ENCODE measurements at regions not wholly inside any gene's neighbourhood (a gene's known extent, or its start where the extent isn't known, plus 50 kb on each side); places are given as distances from the start of the nearest gene placed in this dataset.

DNA sequence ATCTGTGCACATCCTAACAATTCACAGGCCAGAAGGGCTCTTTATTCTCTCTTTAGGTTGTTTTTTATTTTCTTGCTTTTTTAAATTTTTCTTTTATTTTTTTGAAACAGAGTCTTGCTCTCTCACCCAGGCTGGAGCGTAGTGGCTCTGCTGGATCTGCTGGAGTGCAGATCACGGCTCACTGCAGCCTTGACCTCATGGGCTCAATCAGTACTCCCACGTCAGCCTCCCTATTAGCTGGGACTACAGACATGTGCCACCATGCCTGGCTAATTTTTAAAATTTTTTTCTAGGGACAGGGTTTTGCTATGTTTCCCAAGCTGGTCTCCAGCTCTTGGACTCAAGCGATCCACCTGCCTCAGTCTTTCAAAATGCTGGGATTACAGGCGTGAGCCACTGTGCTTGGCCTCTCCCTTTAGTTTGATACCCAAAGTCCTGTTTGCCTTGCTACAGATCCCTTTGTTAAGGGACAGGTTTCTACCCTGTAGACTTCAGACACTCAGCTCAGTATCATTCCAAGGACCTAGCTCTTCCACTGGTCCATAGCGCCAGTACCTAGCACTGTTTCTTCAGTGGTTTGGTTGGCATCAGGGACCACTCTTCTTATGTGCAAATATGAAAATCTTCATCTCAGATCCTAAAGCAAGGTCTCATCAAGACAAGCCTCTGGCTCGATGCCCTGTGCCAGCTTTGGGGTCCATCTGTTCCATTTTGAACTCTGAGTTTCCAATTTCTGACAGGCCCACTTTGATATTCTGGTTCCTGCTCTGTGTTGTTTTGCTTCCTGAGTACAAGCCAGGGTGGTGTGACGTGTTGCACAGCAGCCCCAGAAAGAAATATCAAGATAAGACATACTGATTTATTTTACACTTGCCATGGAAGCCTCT is 211.7 kb downstream of the FAT3 start:
- H3K27me3 ChIP-seq (replicated peaks), result no peaks in the 10 kb centered on the region
- H3K36me3 ChIP-seq (replicated peaks), result no peaks in the 10 kb centered on the region
- DNase-seq, result no peak
- H3K27ac ChIP-seq, result no peak overlapping the region
- H3K4me3 ChIP-seq (ENCODE audit: low read depth, low read length), result no peak overlapping the region
- TF ChIP-seq, protein P1, sequence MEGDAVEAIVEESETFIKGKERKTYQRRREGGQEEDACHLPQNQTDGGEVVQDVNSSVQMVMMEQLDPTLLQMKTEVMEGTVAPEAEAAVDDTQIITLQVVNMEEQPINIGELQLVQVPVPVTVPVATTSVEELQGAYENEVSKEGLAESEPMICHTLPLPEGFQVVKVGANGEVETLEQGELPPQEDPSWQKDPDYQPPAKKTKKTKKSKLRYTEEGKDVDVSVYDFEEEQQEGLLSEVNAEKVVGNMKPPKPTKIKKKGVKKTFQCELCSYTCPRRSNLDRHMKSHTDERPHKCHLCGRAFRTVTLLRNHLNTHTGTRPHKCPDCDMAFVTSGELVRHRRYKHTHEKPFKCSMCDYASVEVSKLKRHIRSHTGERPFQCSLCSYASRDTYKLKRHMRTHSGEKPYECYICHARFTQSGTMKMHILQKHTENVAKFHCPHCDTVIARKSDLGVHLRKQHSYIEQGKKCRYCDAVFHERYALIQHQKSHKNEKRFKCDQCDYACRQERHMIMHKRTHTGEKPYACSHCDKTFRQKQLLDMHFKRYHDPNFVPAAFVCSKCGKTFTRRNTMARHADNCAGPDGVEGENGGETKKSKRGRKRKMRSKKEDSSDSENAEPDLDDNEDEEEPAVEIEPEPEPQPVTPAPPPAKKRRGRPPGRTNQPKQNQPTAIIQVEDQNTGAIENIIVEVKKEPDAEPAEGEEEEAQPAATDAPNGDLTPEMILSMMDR (IDR thresholded peaks at IDR 0.05; ENCODE audit: low read depth, low read length, missing control alignments), result no peak
- in situ Hi-C loops (cut with HindIII; ENCODE audit: low pct_ligation_motif_present, low sequenced_read_pairs), result no loop called here

DNA sequence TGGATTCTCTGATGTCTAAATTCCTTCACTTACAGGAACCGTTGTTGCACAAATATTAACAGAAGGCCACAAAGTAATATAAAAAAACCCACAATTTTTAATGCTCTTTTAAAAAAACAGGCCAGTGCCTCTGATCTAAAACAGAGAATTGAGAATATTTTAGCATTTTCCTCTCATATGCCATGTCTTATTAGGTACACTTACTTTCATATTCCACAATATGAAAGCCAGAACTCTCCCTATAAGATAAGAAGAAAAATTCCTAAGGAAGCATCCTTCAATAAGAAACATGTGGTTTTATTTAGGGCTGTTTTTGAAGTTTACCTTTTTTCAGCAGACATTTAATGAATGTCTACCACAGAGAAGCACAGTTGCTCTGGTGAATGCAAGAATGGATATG is 214.5 kb downstream of the FAT3 start:
- no peak overlapping the region for H3K4me3 ChIP-seq (ENCODE audit: low read depth, low read length)
- no peaks in the 10 kb centered on the region for H3K36me3 ChIP-seq (replicated peaks)
- DNase-seq, result no peak
- in situ Hi-C loops (cut with HindIII; ENCODE audit: low pct_ligation_motif_present, low sequenced_read_pairs), result no loop called here
- TF ChIP-seq, protein P1 (IDR thresholded peaks at IDR 0.05; ENCODE audit: low read depth, low read length, missing control alignments), result no peak
- H3K27me3 ChIP-seq (replicated peaks), result no peaks in the 10 kb centered on the region
- no peak overlapping the region for H3K27ac ChIP-seq

DNA sequence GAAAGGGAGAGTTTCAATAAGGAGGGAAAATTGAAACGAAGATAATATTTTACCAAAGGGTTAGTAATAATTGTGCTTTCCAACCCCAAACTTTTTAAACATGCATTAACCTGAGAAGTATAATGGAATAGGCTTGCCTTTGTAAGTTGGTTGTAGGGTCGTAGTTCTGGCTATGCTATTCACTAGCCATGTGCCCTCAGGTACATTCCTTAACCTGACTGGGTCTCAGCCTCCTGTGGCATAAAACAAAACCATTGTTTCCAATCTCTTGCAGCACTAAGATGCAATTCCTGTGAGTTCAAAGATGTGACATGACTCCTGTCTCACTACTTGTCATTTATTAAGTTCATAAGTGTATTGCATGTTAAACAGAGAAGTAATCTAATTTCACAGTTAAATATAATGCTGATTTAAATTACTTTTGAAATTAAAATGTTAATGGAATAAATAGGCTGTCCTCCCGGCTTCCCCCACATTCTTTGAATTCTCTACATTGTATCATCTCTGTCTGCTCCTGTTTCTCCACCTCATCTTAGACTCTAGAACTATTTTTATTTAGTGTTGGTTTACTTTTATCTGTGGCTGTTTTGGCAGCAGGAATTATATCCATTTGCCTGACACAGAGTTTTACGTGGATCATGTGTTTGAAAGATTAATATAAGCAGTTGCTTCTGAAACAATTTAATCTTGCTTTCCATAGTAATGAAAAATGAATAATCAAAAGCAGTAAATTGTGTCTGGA is 216.3 kb downstream of the FAT3 start:
- no peak overlapping the region for H3K27ac ChIP-seq
- TF ChIP-seq, protein P1 (IDR thresholded peaks at IDR 0.05; ENCODE audit: low read depth, low read length, missing control alignments), result no peak
- no peak for DNase-seq
- in situ Hi-C loops (cut with HindIII; ENCODE audit: low pct_ligation_motif_present, low sequenced_read_pairs), result no loop called here
- no peak overlapping the region for H3K4me3 ChIP-seq (ENCODE audit: low read depth, low read length)
- H3K36me3 ChIP-seq (replicated peaks), result no peaks in the 10 kb centered on the region
- H3K27me3 ChIP-seq (replicated peaks), result no peaks in the 10 kb centered on the region

DNA sequence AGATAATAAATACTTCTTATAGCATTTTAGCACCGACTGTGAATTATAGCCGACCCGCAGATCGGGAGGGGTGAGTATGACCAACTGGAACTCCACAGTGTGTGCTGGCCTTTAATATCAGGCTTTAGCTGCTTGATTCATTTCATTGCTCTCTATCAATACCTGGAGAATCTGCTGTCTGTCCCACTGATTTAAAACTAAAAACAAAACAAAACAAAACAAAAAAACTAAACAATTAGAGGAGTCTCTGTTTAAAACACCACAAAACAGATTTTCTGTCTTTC is 216.8 kb downstream of the FAT3 start:
- TF ChIP-seq, protein P1 (IDR thresholded peaks at IDR 0.05; ENCODE audit: low read depth, low read length, missing control alignments), result no peak
- Histone ChIP-seq H3K4me3 (ENCODE audit: low read depth, low read length) (no peak overlapping the region), H3K27me3 (replicated peaks) (no peaks in the 10 kb centered on the region), H3K27ac (no peak overlapping the region), H3K36me3 (replicated peaks) (no peaks in the 10 kb centered on the region)
- in situ Hi-C loops (cut with HindIII; ENCODE audit: low pct_ligation_motif_present, low sequenced_read_pairs), result no loop called here
- no peak for DNase-seq

DNA sequence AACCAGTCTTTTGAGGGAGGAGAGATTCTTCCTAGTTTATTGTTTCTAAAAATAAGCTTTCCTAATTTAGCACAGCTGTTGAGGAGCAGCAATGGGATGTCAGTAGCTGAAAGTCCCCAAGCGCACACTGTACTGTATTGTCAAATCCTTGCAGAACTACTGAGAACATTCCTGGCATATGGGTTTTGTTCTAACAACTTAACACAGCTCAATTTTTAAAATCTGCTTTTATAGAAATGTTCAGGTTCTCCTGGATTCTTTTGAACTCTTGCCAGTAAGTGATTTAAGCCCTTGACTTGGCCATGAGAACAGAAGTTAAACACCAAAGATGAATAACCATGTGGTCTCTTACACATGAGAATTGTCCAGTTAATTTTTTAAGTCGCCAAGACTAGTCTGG is 218.6 kb downstream of the FAT3 start:
- H3K27ac ChIP-seq, result no peak overlapping the region
- in situ Hi-C loops (cut with HindIII; ENCODE audit: low pct_ligation_motif_present, low sequenced_read_pairs), result no loop called here
- DNase-seq, result no peak
- H3K36me3 ChIP-seq (replicated peaks), result no peaks in the 10 kb centered on the region
- no peak overlapping the region for H3K4me3 ChIP-seq (ENCODE audit: low read depth, low read length)
- H3K27me3 ChIP-seq (replicated peaks), result no peaks in the 10 kb centered on the region
- TF ChIP-seq, protein P1 (IDR thresholded peaks at IDR 0.05; ENCODE audit: low read depth, low read length, missing control alignments), result no peak

Measured in brain microvascular endothelial cell (primary cell).